ENCODE measurements at regions not wholly inside any gene's neighbourhood (a gene's known extent, or its start where the extent isn't known, plus 50 kb on each side); places are given as distances from the start of the nearest gene placed in this dataset.

GRCh38 chr10:128964100-128964403 lies 503.0 kb upstream of the MGMT start:
- Histone ChIP-seq H3K27me3 (ENCODE audit: control insufficient read depth, insufficient read depth, low read length) (no peaks in the 10 kb centered on the region), H3K36me3 (ENCODE audit: control insufficient read depth, insufficient read depth, low read length) (no peaks in the 10 kb centered on the region), H3K4me3 (ENCODE audit: low read depth, low read length) (no peak overlapping the region), H3K9ac (ENCODE audit: low read length) (no peak overlapping the region), H3K4me1 (ENCODE audit: control insufficient read depth, insufficient read depth, low read length) (no peaks in the 10 kb centered on the region), H3K27ac (ENCODE audit: low read depth, low read length) (no peak overlapping the region), H3K9me3 (ENCODE audit: control insufficient read depth, insufficient read depth, low read depth, low read length) (peaks cover 9% of the 10 kb centered on the region; the same call in 1 of the 2 replicates)

GRCh38 chr10:128967980-128968756 lies 498.9 kb upstream of the MGMT start:
- Histone ChIP-seq H3K4me1 (ENCODE audit: control insufficient read depth, insufficient read depth, low read length) (no peaks in the 10 kb centered on the region), H3K36me3 (ENCODE audit: control insufficient read depth, insufficient read depth, low read length) (no peaks in the 10 kb centered on the region), H3K9ac (ENCODE audit: low read length) (no peak overlapping the region), H3K4me3 (ENCODE audit: low read depth, low read length) (no peak overlapping the region), H3K27me3 (ENCODE audit: control insufficient read depth, insufficient read depth, low read length) (no peaks in the 10 kb centered on the region), H3K9me3 (ENCODE audit: control insufficient read depth, insufficient read depth, low read depth, low read length) (peaks cover 9% of the 10 kb centered on the region; the same call in 1 of the 2 replicates), H3K27ac (ENCODE audit: low read depth, low read length) (no peak overlapping the region)

GRCh38 chr10:128969551-128969950 lies 497.5 kb upstream of the MGMT start:
- no peaks in the 10 kb centered on the region for H3K4me1 ChIP-seq (ENCODE audit: control insufficient read depth, insufficient read depth, low read length)
- H3K27ac ChIP-seq (ENCODE audit: low read depth, low read length): no peak overlapping the region
- no peak overlapping the region for H3K4me3 ChIP-seq (ENCODE audit: low read depth, low read length)
- no peak overlapping the region for H3K9ac ChIP-seq (ENCODE audit: low read length)
- H3K27me3 ChIP-seq (ENCODE audit: control insufficient read depth, insufficient read depth, low read length): no peaks in the 10 kb centered on the region
- H3K36me3 ChIP-seq (ENCODE audit: control insufficient read depth, insufficient read depth, low read length): no peaks in the 10 kb centered on the region
- peaks cover 9% of the 10 kb centered on the region; the same call in 1 of the 2 replicates for H3K9me3 ChIP-seq (ENCODE audit: control insufficient read depth, insufficient read depth, low read depth, low read length)

GRCh38 chr10:128971374-128972035 lies 495.5 kb upstream of the MGMT start:
- Histone ChIP-seq H3K36me3 (ENCODE audit: control insufficient read depth, insufficient read depth, low read length) (no peaks in the 10 kb centered on the region), H3K27ac (ENCODE audit: low read depth, low read length) (no peak overlapping the region), H3K9ac (ENCODE audit: low read length) (no peak overlapping the region), H3K9me3 (ENCODE audit: control insufficient read depth, insufficient read depth, low read depth, low read length) (no peaks in the 10 kb centered on the region), H3K27me3 (ENCODE audit: control insufficient read depth, insufficient read depth, low read length) (no peaks in the 10 kb centered on the region), H3K4me1 (ENCODE audit: control insufficient read depth, insufficient read depth, low read length) (no peaks in the 10 kb centered on the region), H3K4me3 (ENCODE audit: low read depth, low read length) (no peak overlapping the region)

- Histone ChIP-seq H3K27me3 (ENCODE audit: control insufficient read depth, insufficient read depth, low read length) (no peaks in the 10 kb centered on the region), H3K4me3 (ENCODE audit: low read depth, low read length) (no peak overlapping the region), H3K9me3 (ENCODE audit: control insufficient read depth, insufficient read depth, low read depth, low read length) (no peaks in the 10 kb centered on the region), H3K4me1 (ENCODE audit: control insufficient read depth, insufficient read depth, low read length) (no peaks in the 10 kb centered on the region), H3K36me3 (ENCODE audit: control insufficient read depth, insufficient read depth, low read length) (no peaks in the 10 kb centered on the region), H3K9ac (ENCODE audit: low read length) (no peak overlapping the region), H3K27ac (ENCODE audit: low read depth, low read length) (no peak overlapping the region)
These were observed 495.0 kb upstream of the MGMT start for GRCh38 chr10:128972036-128972405.

- Histone ChIP-seq H3K27me3 (ENCODE audit: control insufficient read depth, insufficient read depth, low read length) (no peaks in the 10 kb centered on the region), H3K9me3 (ENCODE audit: control insufficient read depth, insufficient read depth, low read depth, low read length) (no peaks in the 10 kb centered on the region), H3K36me3 (ENCODE audit: control insufficient read depth, insufficient read depth, low read length) (no peaks in the 10 kb centered on the region), H3K4me3 (ENCODE audit: low read depth, low read length) (no peak overlapping the region), H3K9ac (ENCODE audit: low read length) (no peak overlapping the region), H3K27ac (ENCODE audit: low read depth, low read length) (no peak overlapping the region), H3K4me1 (ENCODE audit: control insufficient read depth, insufficient read depth, low read length) (no peaks in the 10 kb centered on the region)
These were observed 493.8 kb upstream of the MGMT start for GRCh38 chr10:128973221-128973620.

- no peaks in the 10 kb centered on the region for H3K9me3 ChIP-seq (ENCODE audit: control insufficient read depth, insufficient read depth, low read depth, low read length)
- no peak overlapping the region for H3K4me3 ChIP-seq (ENCODE audit: low read depth, low read length)
- no peak overlapping the region for H3K9ac ChIP-seq (ENCODE audit: low read length)
- H3K27me3 ChIP-seq (ENCODE audit: control insufficient read depth, insufficient read depth, low read length): no peaks in the 10 kb centered on the region
- H3K27ac ChIP-seq (ENCODE audit: low read depth, low read length): no peak overlapping the region
- H3K4me1 ChIP-seq (ENCODE audit: control insufficient read depth, insufficient read depth, low read length): no peaks in the 10 kb centered on the region
- H3K36me3 ChIP-seq (ENCODE audit: control insufficient read depth, insufficient read depth, low read length): no peaks in the 10 kb centered on the region
These were observed 490.2 kb upstream of the MGMT start for GRCh38 chr10:128976856-128977255.

- Histone ChIP-seq H3K36me3 (ENCODE audit: control insufficient read depth, insufficient read depth, low read length) (no peaks in the 10 kb centered on the region), H3K9me3 (ENCODE audit: control insufficient read depth, insufficient read depth, low read depth, low read length) (no peaks in the 10 kb centered on the region), H3K9ac (ENCODE audit: low read length) (no peak overlapping the region), H3K4me3 (ENCODE audit: low read depth, low read length) (no peak overlapping the region), H3K4me1 (ENCODE audit: control insufficient read depth, insufficient read depth, low read length) (no peaks in the 10 kb centered on the region), H3K27me3 (ENCODE audit: control insufficient read depth, insufficient read depth, low read length) (no peaks in the 10 kb centered on the region), H3K27ac (ENCODE audit: low read depth, low read length) (no peak overlapping the region)
These were observed 488.8 kb upstream of the MGMT start for GRCh38 chr10:128978211-128978610.

GRCh38 chr10:128979405-128979804 lies 487.6 kb upstream of the MGMT start:
- Histone ChIP-seq H3K9ac (ENCODE audit: low read length) (no peak overlapping the region), H3K27me3 (ENCODE audit: control insufficient read depth, insufficient read depth, low read length) (no peaks in the 10 kb centered on the region)

GRCh38 chr10:128981251-128981650 lies 485.8 kb upstream of the MGMT start:
- H3K4me1 ChIP-seq (ENCODE audit: control insufficient read depth, insufficient read depth, low read length): no peaks in the 10 kb centered on the region
- no peaks in the 10 kb centered on the region for H3K36me3 ChIP-seq (ENCODE audit: control insufficient read depth, insufficient read depth, low read length)
- no peak overlapping the region for H3K27ac ChIP-seq (ENCODE audit: low read depth, low read length)
- H3K4me3 ChIP-seq (ENCODE audit: low read depth, low read length): no peak overlapping the region
- H3K9me3 ChIP-seq (ENCODE audit: control insufficient read depth, insufficient read depth, low read depth, low read length): no peaks in the 10 kb centered on the region
- H3K27me3 ChIP-seq (ENCODE audit: control insufficient read depth, insufficient read depth, low read length): no peaks in the 10 kb centered on the region
- H3K9ac ChIP-seq (ENCODE audit: low read length): no peak overlapping the region

More at GRCh38 chr10:128979405-128979804, 487.6 kb upstream of the MGMT start:
- Histone ChIP-seq H3K9me3 (ENCODE audit: control insufficient read depth, insufficient read depth, low read depth, low read length) (no peaks in the 10 kb centered on the region), H3K36me3 (ENCODE audit: control insufficient read depth, insufficient read depth, low read length) (no peaks in the 10 kb centered on the region), H3K27ac (ENCODE audit: low read depth, low read length) (no peak overlapping the region), H3K4me3 (ENCODE audit: low read depth, low read length) (no peak overlapping the region), H3K4me1 (ENCODE audit: control insufficient read depth, insufficient read depth, low read length) (no peaks in the 10 kb centered on the region)

GRCh38 chr10:128981881-128982615 lies 485.0 kb upstream of the MGMT start:
- Histone ChIP-seq H3K27ac (ENCODE audit: low read depth, low read length) (no peak overlapping the region), H3K4me1 (ENCODE audit: control insufficient read depth, insufficient read depth, low read length) (no peaks in the 10 kb centered on the region), H3K9me3 (ENCODE audit: control insufficient read depth, insufficient read depth, low read depth, low read length) (no peaks in the 10 kb centered on the region), H3K36me3 (ENCODE audit: control insufficient read depth, insufficient read depth, low read length) (no peaks in the 10 kb centered on the region), H3K9ac (ENCODE audit: low read length) (no peak overlapping the region), H3K4me3 (ENCODE audit: low read depth, low read length) (no peak overlapping the region), H3K27me3 (ENCODE audit: control insufficient read depth, insufficient read depth, low read length) (no peaks in the 10 kb centered on the region)

Measured in HUES6 (cell line).